WTC11 (cell line): ENCODE measurements at regions not wholly inside any gene's neighbourhood (a gene's known extent, or its start where the extent isn't known, plus 50 kb on each side); places are given as distances from the start of the nearest gene placed in this dataset.

Experiments
- ATAC-seq: fragments of 200-7000 bp; cut with Tn5 transposase; 2 replicates; pipeline ENCODE4 v1.10.0; 2021; ENCODE audit warnings: mild to moderate bottlenecking, moderate library complexity
- CTCF ChIA-PET: fragments of 300-600 bp; sonication (Branson Sonifier 250); formaldehyde crosslinking; loops from one replicate; lab custom pipeline; 2021; ENCODE audit warnings: antibody characterized with exemption; lab: Charles Lee
- POLR2A ChIA-PET: fragments of 350-600 bp; sonication (Branson Sonifier 250); formaldehyde crosslinking; loops from one replicate; lab custom pipeline; 2021; ENCODE audit warnings: antibody characterized with exemption; lab: Charles Lee
- DNase-seq: peaks from one replicate; pipeline ENCODE4 v3.0.0; 2021; ENCODE audit warnings: low spot score
- H3K27ac Mint-ChIP-seq: 2 replicates; pipeline ENCODE4 v1.8.0; 2021; ENCODE audit warnings: mixed read lengths
- H3K27me3 Mint-ChIP-seq: 2 replicates; pipeline ENCODE4 v1.8.0; 2021; ENCODE audit warnings: low read depth, mild to moderate bottlenecking, moderate library complexity, mixed read lengths
- H3K36me3 Mint-ChIP-seq: 2 replicates; pipeline ENCODE4 v1.8.0; 2021; ENCODE audit warnings: mixed read lengths
- H3K4me1 Mint-ChIP-seq: 2 replicates; pipeline ENCODE4 v1.8.0; 2022; ENCODE audit warnings: mixed read lengths
- H3K4me3 Mint-ChIP-seq: 2 replicates; pipeline ENCODE4 v1.8.0; 2021; ENCODE audit warnings: mild to moderate bottlenecking, moderate library complexity, mixed read lengths
- H3K9me3 Mint-ChIP-seq: 2 replicates; pipeline ENCODE4 v1.8.0; 2021; ENCODE audit warnings: mixed read lengths
- ATF3 ChIP-seq: sonication (generic); formaldehyde crosslinking; conservative IDR thresholded peaks from 2 replicates; pipeline ENCODE4 v1.8.1; 2022; ENCODE audit warnings: mild to moderate bottlenecking, missing genetic modification reagents
- CBFB ChIP-seq: sonication (generic); formaldehyde crosslinking; IDR thresholded peaks from 2 replicates; pipeline ENCODE4 v1.8.1; 2022; ENCODE audit warnings: mild to moderate bottlenecking, low read depth, missing genetic modification reagents
- CTCF ChIP-seq: fragments of 200-600 bp; IDR thresholded peaks from 2 replicates; pipeline ENCODE4 v1.8.0; 2022; ENCODE audit warnings: antibody characterized with exemption
- ELF4 ChIP-seq: sonication (generic); formaldehyde crosslinking; IDR thresholded peaks from 2 replicates; pipeline ENCODE4 v1.8.1; 2022; ENCODE audit warnings: low read depth, mild to moderate bottlenecking, moderate library complexity, missing genetic modification reagents
- IRF2 ChIP-seq: sonication (generic); formaldehyde crosslinking; IDR thresholded peaks from 2 replicates; pipeline ENCODE4 v1.8.0; 2022; ENCODE audit warnings: low read depth, missing genetic modification reagents, borderline replicate concordance
- MLX ChIP-seq: sonication (generic); formaldehyde crosslinking; IDR thresholded peaks from 2 replicates; pipeline ENCODE4 v1.8.1; 2023; ENCODE audit warnings: mild to moderate bottlenecking, missing genetic modification reagents, moderate library complexity
- NFE2L1 ChIP-seq: sonication (generic); formaldehyde crosslinking; IDR thresholded peaks from 2 replicates; pipeline ENCODE4 v1.8.1; 2023; ENCODE audit warnings: missing genetic modification reagents
- NR1H2 ChIP-seq: sonication (generic); formaldehyde crosslinking; IDR thresholded peaks from 2 replicates; pipeline ENCODE4 v1.9.0; 2021; ENCODE audit warnings: mild to moderate bottlenecking, moderate library complexity, missing genetic modification reagents
- RORB ChIP-seq: fragments of 250-450 bp; sonication (Bioruptor Pico); IDR thresholded peaks from 2 replicates; pipeline ENCODE4 v1.9.0; 2021; ENCODE audit warnings: mild to moderate bottlenecking
- SMAD4 ChIP-seq: sonication (generic); formaldehyde crosslinking; IDR thresholded peaks from 2 replicates; pipeline ENCODE4 v1.8.0; 2022; ENCODE audit warnings: mild to moderate bottlenecking, missing genetic modification reagents
- ZNF219 ChIP-seq: sonication (generic); formaldehyde crosslinking; IDR thresholded peaks from 2 replicates; pipeline ENCODE4 v1.8.0; 2023; ENCODE audit warnings: missing genetic modification reagents, mild to moderate bottlenecking, borderline replicate concordance
- ZNF263 ChIP-seq: sonication (generic); formaldehyde crosslinking; IDR thresholded peaks from 2 replicates; pipeline ENCODE4 v1.8.1; 2022; ENCODE audit warnings: low read depth, mild to moderate bottlenecking, moderate library complexity, missing genetic modification reagents
- ZNF423 ChIP-seq: fragments of 250-450 bp; sonication (Bioruptor Pico); IDR thresholded peaks from 2 replicates; pipeline ENCODE4 v2.1.2; 2022; ENCODE audit warnings: mild to moderate bottlenecking, moderate library complexity
- ZNF512 ChIP-seq: sonication (generic); formaldehyde crosslinking; IDR thresholded peaks from 2 replicates; pipeline ENCODE4 v1.8.1; 2022; ENCODE audit warnings: missing genetic modification reagents, borderline replicate concordance
- TF ChIP-seq, protein P1 (sequence below): sonication (generic); formaldehyde crosslinking; IDR thresholded peaks from 2 replicates; pipeline ENCODE4 v1.8.0; 2022; ENCODE audit warnings: mild to moderate bottlenecking, missing genetic modification reagents
- TF ChIP-seq, protein P2 (sequence below): sonication (generic); formaldehyde crosslinking; IDR thresholded peaks from 2 replicates; pipeline ENCODE4 v1.8.1; 2022; ENCODE audit warnings: low read depth, mild to moderate bottlenecking, moderate library complexity, missing genetic modification reagents, borderline replicate concordance
- TF ChIP-seq, protein P3 (sequence below): sonication (generic); formaldehyde crosslinking; IDR thresholded peaks from 2 replicates; pipeline ENCODE4 v1.8.0; 2022; ENCODE audit warnings: mild to moderate bottlenecking, missing genetic modification reagents

DNA sequence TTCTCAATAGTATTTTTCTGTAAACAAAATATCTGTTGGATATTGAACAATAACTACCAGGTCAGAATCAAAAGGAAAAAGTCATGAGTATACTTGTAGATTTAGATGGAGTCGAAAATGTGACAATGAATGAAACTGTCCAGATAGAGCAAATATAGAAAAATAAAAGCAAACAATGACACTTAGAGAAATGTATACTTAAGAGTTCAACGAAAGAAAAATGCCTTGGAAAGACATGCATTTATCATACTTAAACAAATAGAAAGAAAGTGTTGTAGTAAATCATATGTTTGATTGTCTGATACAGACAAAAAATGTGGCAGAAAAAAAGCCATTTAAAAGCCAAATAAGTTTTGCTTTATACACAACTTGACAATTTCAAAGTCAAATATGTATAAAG is 571.2 kb upstream of the MGAT4C start (continued):
- no peak for TF ChIP-seq ZNF263 (CRISPR knock-in tag)

- TF ChIP-seq, protein P1, sequence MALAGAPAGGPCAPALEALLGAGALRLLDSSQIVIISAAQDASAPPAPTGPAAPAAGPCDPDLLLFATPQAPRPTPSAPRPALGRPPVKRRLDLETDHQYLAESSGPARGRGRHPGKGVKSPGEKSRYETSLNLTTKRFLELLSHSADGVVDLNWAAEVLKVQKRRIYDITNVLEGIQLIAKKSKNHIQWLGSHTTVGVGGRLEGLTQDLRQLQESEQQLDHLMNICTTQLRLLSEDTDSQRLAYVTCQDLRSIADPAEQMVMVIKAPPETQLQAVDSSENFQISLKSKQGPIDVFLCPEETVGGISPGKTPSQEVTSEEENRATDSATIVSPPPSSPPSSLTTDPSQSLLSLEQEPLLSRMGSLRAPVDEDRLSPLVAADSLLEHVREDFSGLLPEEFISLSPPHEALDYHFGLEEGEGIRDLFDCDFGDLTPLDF (CRISPR knock-in tag), result no peak
- DNase-seq (no peak), ATAC-seq (no peak)
- H3K9me3 Mint-ChIP-seq, result no peaks in the 10 kb centered on the region
- H3K36me3 Mint-ChIP-seq, result no peaks in the 10 kb centered on the region
- no peak overlapping the region for H3K4me3 Mint-ChIP-seq
- H3K27me3 Mint-ChIP-seq, result no peaks in the 10 kb centered on the region
- no peak overlapping the region for H3K27ac Mint-ChIP-seq
- POLR2A ChIA-PET, result no interaction called here
- CTCF ChIA-PET, result no interaction called here
- no peaks in the 10 kb centered on the region for H3K4me1 Mint-ChIP-seq
These were observed 569.9 kb upstream of the MGAT4C start for GRCh38 chr12:86826051-86826450.

- POLR2A ChIA-PET, result no interaction called here
- ATAC-seq, result no peak
These were observed 545.2 kb upstream of the MGAT4C start for GRCh38 chr12:86801439-86801838.

DNA sequence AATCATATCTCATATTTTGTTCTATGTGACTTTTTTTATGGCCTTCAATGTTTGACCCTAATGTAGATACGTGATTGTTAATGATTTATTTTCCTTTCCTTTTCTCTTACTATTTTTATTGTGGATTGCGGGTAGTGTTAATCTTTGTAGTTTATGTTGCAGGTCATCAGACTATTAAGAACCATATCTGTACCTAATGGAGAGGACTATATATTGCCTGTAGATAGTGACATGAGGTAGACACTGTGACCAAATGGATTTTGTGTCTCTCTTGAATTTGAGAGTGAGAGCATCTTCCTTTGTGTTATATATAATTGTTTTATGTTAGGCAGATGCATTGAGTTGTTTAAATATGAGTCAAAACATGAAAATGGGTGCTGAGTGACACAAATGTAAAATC is 543.4 kb upstream of the MGAT4C start:
- TF ChIP-seq ELF4 (CRISPR knock-in tag) (no peak), MLX (CRISPR knock-in tag) (no peak), NR1H2 (CRISPR knock-in tag) (no peak), CTCF (no peak), CBFB (no peak), ZNF512 (CRISPR knock-in tag) (no peak), IRF2 (no peak), RORB (CRISPR knock-in tag) (no peak), SMAD4 (CRISPR knock-in tag) (no peak), NFE2L1 (CRISPR knock-in tag) (no peak), ATF3 (no peak)
- TF ChIP-seq, protein P2, sequence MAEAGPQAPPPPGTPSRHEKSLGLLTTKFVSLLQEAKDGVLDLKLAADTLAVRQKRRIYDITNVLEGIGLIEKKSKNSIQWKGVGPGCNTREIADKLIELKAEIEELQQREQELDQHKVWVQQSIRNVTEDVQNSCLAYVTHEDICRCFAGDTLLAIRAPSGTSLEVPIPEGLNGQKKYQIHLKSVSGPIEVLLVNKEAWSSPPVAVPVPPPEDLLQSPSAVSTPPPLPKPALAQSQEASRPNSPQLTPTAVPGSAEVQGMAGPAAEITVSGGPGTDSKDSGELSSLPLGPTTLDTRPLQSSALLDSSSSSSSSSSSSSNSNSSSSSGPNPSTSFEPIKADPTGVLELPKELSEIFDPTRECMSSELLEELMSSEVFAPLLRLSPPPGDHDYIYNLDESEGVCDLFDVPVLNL (CRISPR knock-in tag), result no peak
- TF ChIP-seq, protein P3, sequence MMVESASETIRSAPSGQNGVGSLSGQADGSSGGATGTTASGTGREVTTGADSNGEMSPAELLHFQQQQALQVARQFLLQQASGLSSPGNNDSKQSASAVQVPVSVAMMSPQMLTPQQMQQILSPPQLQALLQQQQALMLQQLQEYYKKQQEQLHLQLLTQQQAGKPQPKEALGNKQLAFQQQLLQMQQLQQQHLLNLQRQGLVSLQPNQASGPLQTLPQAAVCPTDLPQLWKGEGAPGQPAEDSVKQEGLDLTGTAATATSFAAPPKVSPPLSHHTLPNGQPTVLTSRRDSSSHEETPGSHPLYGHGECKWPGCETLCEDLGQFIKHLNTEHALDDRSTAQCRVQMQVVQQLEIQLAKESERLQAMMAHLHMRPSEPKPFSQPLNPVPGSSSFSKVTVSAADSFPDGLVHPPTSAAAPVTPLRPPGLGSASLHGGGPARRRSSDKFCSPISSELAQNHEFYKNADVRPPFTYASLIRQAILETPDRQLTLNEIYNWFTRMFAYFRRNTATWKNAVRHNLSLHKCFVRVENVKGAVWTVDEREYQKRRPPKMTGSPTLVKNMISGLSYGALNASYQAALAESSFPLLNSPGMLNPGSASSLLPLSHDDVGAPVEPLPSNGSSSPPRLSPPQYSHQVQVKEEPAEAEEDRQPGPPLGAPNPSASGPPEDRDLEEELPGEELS (CRISPR knock-in tag), result no peak
- POLR2A ChIA-PET, result no interaction called here
- no peaks in the 10 kb centered on the region; the same call in 1 of the 2 replicates for H3K36me3 Mint-ChIP-seq
- CTCF ChIA-PET, result no interaction called here
- no peaks in the 10 kb centered on the region for H3K4me1 Mint-ChIP-seq
- H3K4me3 Mint-ChIP-seq, result no peak overlapping the region
- ATAC-seq, result no peak
- H3K9me3 Mint-ChIP-seq, result no peaks in the 10 kb centered on the region
- no peak overlapping the region for H3K27ac Mint-ChIP-seq
- DNase-seq, result no peak
- H3K27me3 Mint-ChIP-seq, result no peaks in the 10 kb centered on the region; the same call in 1 of the 2 replicates

More at GRCh38 chr12:86801439-86801838, 545.2 kb upstream of the MGAT4C start:
- Mint-ChIP-seq H3K27me3 (no peaks in the 10 kb centered on the region; the same call in 1 of the 2 replicates), H3K27ac (no peak overlapping the region), H3K9me3 (no peaks in the 10 kb centered on the region), H3K36me3 (no peaks in the 10 kb centered on the region; the same call in 1 of the 2 replicates), H3K4me1 (no peaks in the 10 kb centered on the region), H3K4me3 (no peak overlapping the region)
- CTCF ChIA-PET, result no interaction called here
- DNase-seq, result no peak
- TF ChIP-seq ELF4 (CRISPR knock-in tag), result no peak
- no peak for TF ChIP-seq ZNF219 (CRISPR knock-in tag)
- no peak for TF ChIP-seq ZNF423 (CRISPR knock-in tag)
